H1 (cell line): ENCODE measurements at regions not wholly inside any gene's neighbourhood (a gene's known extent, or its start where the extent isn't known, plus 50 kb on each side); places are given as distances from the start of the nearest gene placed in this dataset.

Experiments
- CTCF ChIA-PET: fragments of 300-600 bp; sonication (Branson Sonifier 250); formaldehyde crosslinking; loops from one replicate; lab custom pipeline; 2021; ENCODE audit not compliant: partially characterized antibody; lab: Charles Lee
- POLR2A ChIA-PET: fragments of 300-600 bp; sonication (Branson Sonifier 250); formaldehyde crosslinking; loops from one replicate; lab custom pipeline; 2021; ENCODE audit warnings: inconsistent platforms; ENCODE audit not compliant: partially characterized antibody; lab: Charles Lee
- DNase-seq, 2 experiments: peaks; one replicate each; pipeline versions ENCODE4 v3.0.0 to v3.0.0-alpha.2; 2010 to 2022; ENCODE audit warnings: low spot score in 2 of 2, low read depth in 1 of 2, mixed read lengths in 1 of 2
- FAIRE-seq: peaks from 2 replicates; lab custom pipeline; 2011; peaks lifted over from hg19 to GRCh38; lab: Jason Lieb, UNC
- H2AFZ ChIP-seq: 2 replicates; pipeline ENCODE4 v1.8.1; 2012; ENCODE audit warnings: low read length, inconsistent platforms
- H2AK5ac ChIP-seq: 2 replicates; pipeline ENCODE4 v1.6.1; 2013; ENCODE audit warnings: low read depth, low read length
- H2BK120ac ChIP-seq: replicated peaks from 2 replicates; pipeline ENCODE3; 2013; ENCODE audit warnings: low read depth, low read length, inconsistent platforms
- H2BK12ac ChIP-seq: 2 replicates; pipeline ENCODE4 v1.6.1; 2013; ENCODE audit warnings: low read depth, low read length
- H2BK15ac ChIP-seq: 2 replicates; pipeline ENCODE4 v1.6.1; 2013; ENCODE audit warnings: low read length
- H2BK20ac ChIP-seq: 2 replicates; pipeline ENCODE4 v1.6.1; 2013; ENCODE audit warnings: low read length
- H2BK5ac ChIP-seq: 2 replicates; pipeline ENCODE4 v1.6.1; 2013; ENCODE audit warnings: low read depth, low read length
- H3K14ac ChIP-seq: 2 replicates; pipeline ENCODE4 v1.6.1; 2013; ENCODE audit warnings: inconsistent platforms; ENCODE audit not compliant: insufficient read length
- H3K18ac ChIP-seq: 2 replicates; pipeline ENCODE4 v1.6.1; 2013; ENCODE audit warnings: low read length; ENCODE audit errors: extremely low read depth
- H3K23ac ChIP-seq: 2 replicates; pipeline ENCODE4 v1.6.1; 2013; ENCODE audit warnings: inconsistent platforms; ENCODE audit not compliant: insufficient read length
- H3K23me2 ChIP-seq: 2 replicates; pipeline ENCODE4 v1.6.1; 2013; ENCODE audit warnings: low read depth, low read length
- H3K27ac ChIP-seq: 2 replicates; pipeline ENCODE4 v1.6.1; 2011; ENCODE audit warnings: low read depth, low read length, inconsistent platforms
- H3K27me3 ChIP-seq, 4 experiments: replicated peaks in 1 of 4; 1 replicate in 1 of 4; 2 replicates in 3 of 4; pipeline versions ENCODE4 v1.6.1 to v1.8.1; 2011 to 2013; ENCODE audit warnings: low read length in 3 of 4, mild to moderate bottlenecking in 3 of 4, inconsistent platforms in 2 of 4, mixed read lengths in 2 of 4, moderate library complexity in 1 of 4; ENCODE audit not compliant: control insufficient read depth in 3 of 4, insufficient read depth in 3 of 4; ENCODE audit errors: extremely low read depth in 1 of 4
- H3K36me3 ChIP-seq, 4 experiments: 2 replicates each; pipeline versions ENCODE4 v1.6.1 to v1.8.1; 2011 to 2013; ENCODE audit warnings: mild to moderate bottlenecking in 4 of 4, low read length in 3 of 4, moderate library complexity in 2 of 4, control low read depth in 1 of 4, inconsistent platforms in 1 of 4; ENCODE audit not compliant: insufficient read depth in 4 of 4, control insufficient read depth in 2 of 4
- H3K4ac ChIP-seq: replicated peaks from 2 replicates; pipeline ENCODE3; 2013; ENCODE audit warnings: low read length, low read depth, mixed read lengths, inconsistent platforms; ENCODE audit not compliant: insufficient read length
- H3K4me1 ChIP-seq, 4 experiments: replicated peaks in 1 of 4; 1 replicate in 1 of 4; 2 replicates in 3 of 4; pipeline versions ENCODE4 v1.6.1 to v1.8.1; 2011 to 2013; ENCODE audit warnings: low read length in 3 of 4, inconsistent platforms in 2 of 4, mixed read lengths in 1 of 4; ENCODE audit not compliant: insufficient read depth in 4 of 4, control insufficient read depth in 3 of 4
- H3K4me2 ChIP-seq, 2 experiments: 2 replicates each; pipeline versions ENCODE4 v1.6.1 to v1.8.1; 2011 to 2013; ENCODE audit warnings: low read depth in 2 of 2, low read length in 2 of 2, control low read depth in 1 of 2, inconsistent platforms in 1 of 2, mild to moderate bottlenecking in 1 of 2; ENCODE audit not compliant: insufficient read depth in 1 of 2
- H3K4me3 ChIP-seq, 4 experiments: fragments of 200-600, 300-600 bp in 1 of 4; sonication (generic), shearing (Covaris generic), sonication (Bioruptor Twin) in 1 of 4; 2 replicates each; pipeline versions ENCODE4 v1.5.1 to v1.8.1; 2011 to 2016; ENCODE audit warnings: low read length in 4 of 4, low read depth in 3 of 4, control low read depth in 2 of 4, inconsistent platforms in 2 of 4, mild to moderate bottlenecking in 2 of 4, mixed read lengths in 1 of 4, moderate library complexity in 1 of 4; ENCODE audit not compliant: insufficient read depth in 2 of 4; ENCODE audit errors: extremely low read depth in 1 of 4
- H3K56ac ChIP-seq: replicated peaks from 2 replicates; pipeline ENCODE3; 2013; ENCODE audit warnings: low read depth, mild to moderate bottlenecking, mixed read lengths, low read length, inconsistent platforms; ENCODE audit not compliant: insufficient read length
- H3K79me1 ChIP-seq: 2 replicates; pipeline ENCODE4 v1.6.1; 2013; ENCODE audit warnings: low read depth, low read length, control low read depth
- H3K79me2 ChIP-seq, 2 experiments: 2 replicates each; pipeline versions ENCODE4 v1.6.1 to v1.8.1; 2012 to 2013; ENCODE audit warnings: low read length in 2 of 2, mild to moderate bottlenecking in 2 of 2, inconsistent platforms in 1 of 2; ENCODE audit not compliant: insufficient read depth in 2 of 2, control insufficient read depth in 1 of 2
- H3K9ac ChIP-seq, 4 experiments: replicated peaks in 1 of 4; 1 replicate in 1 of 4; 2 replicates in 3 of 4; pipeline versions ENCODE4 v1.6.1 to v1.8.1; 2011 to 2013; ENCODE audit warnings: low read depth in 3 of 4, low read length in 3 of 4, control low read depth in 2 of 4, mild to moderate bottlenecking in 2 of 4, moderate library complexity in 2 of 4, inconsistent platforms in 1 of 4; ENCODE audit errors: extremely low read depth in 1 of 4
- H3K9me3 ChIP-seq, 2 experiments: 2 replicates each; pipeline versions ENCODE4 v1.6.1 to v1.8.1; 2012 to 2013; ENCODE audit warnings: mild to moderate bottlenecking in 2 of 2, moderate library complexity in 2 of 2, control low read depth in 1 of 2, inconsistent platforms in 1 of 2, low read depth in 1 of 2, low read length in 1 of 2, mixed read lengths in 1 of 2; ENCODE audit not compliant: insufficient read depth in 2 of 2
- H4K20me1 ChIP-seq, 2 experiments: replicated peaks in 1 of 2; 2 replicates each; pipeline versions ENCODE3 to v1.8.1; 2011 to 2013; ENCODE audit warnings: inconsistent platforms in 2 of 2, low read length in 2 of 2, mild to moderate bottlenecking in 1 of 2; ENCODE audit not compliant: insufficient read depth in 2 of 2, control insufficient read depth in 1 of 2
- H4K5ac ChIP-seq: 2 replicates; pipeline ENCODE4 v1.6.1; 2013; ENCODE audit warnings: low read length, low read depth, mixed read lengths, inconsistent platforms; ENCODE audit not compliant: insufficient read length
- H4K8ac ChIP-seq: 2 replicates; pipeline ENCODE4 v1.8.0; 2013; ENCODE audit warnings: mild to moderate bottlenecking, moderate library complexity, low read length, inconsistent platforms; ENCODE audit not compliant: insufficient read depth; ENCODE audit errors: extremely low read depth
- H4K91ac ChIP-seq: replicated peaks from 2 replicates; pipeline ENCODE3; 2013; ENCODE audit warnings: low read length, mixed read lengths, inconsistent platforms; ENCODE audit not compliant: insufficient read length
- CHD1 ChIP-seq: IDR thresholded peaks from 2 replicates; pipeline ENCODE4 v1.6.1; 2012; ENCODE audit warnings: low read depth, low read length, improper control_type of control experiment
- CTBP2 ChIP-seq: IDR thresholded peaks from 2 replicates; pipeline ENCODE4 v1.7.0; 2011; ENCODE audit warnings: borderline replicate concordance, mild to moderate bottlenecking, moderate library complexity, mixed read lengths, low read length; ENCODE audit not compliant: insufficient read depth, insufficient read length
- EP300 ChIP-seq, 2 experiments: IDR thresholded peaks; 1 replicate in 1 of 2; 2 replicates in 1 of 2; pipeline ENCODE4 v1.6.1; 2011 to 2012; ENCODE audit warnings: low read depth in 2 of 2, low read length in 2 of 2, mild to moderate bottlenecking in 2 of 2, borderline replicate concordance in 1 of 2, inconsistent platforms in 1 of 2, moderate library complexity in 1 of 2
- KDM4A ChIP-seq: IDR thresholded peaks from one replicate; pipeline ENCODE4 v1.7.1; 2012; ENCODE audit warnings: low read depth, mild to moderate bottlenecking, moderate library complexity, low read length, inconsistent platforms; ENCODE audit not compliant: severe bottlenecking
- MAFK ChIP-seq: IDR thresholded peaks from 2 replicates; pipeline ENCODE4 v1.6.1; 2012; ENCODE audit warnings: low read depth, mild to moderate bottlenecking, improper control_type of control experiment, low read length
- POLR2AphosphoS5 ChIP-seq: IDR thresholded peaks from 2 replicates; pipeline ENCODE4 v1.6.1; 2011; ENCODE audit warnings: low read depth, low read length
- RBBP5 ChIP-seq: IDR thresholded peaks from 2 replicates; pipeline ENCODE4 v1.7.1; 2012; ENCODE audit warnings: low read depth, mild to moderate bottlenecking, inconsistent platforms, low read length, moderate library complexity, borderline replicate concordance
- SIX5 ChIP-seq: IDR thresholded peaks from 2 replicates; pipeline ENCODE4 v1.6.1; 2011; ENCODE audit warnings: mild to moderate bottlenecking, low read depth, low read length
- SP2 ChIP-seq: IDR thresholded peaks from 2 replicates; pipeline ENCODE4 v1.6.1; 2012; ENCODE audit warnings: mild to moderate bottlenecking, low read length, inconsistent platforms
- SP4 ChIP-seq: IDR thresholded peaks from 2 replicates; pipeline ENCODE4 v1.6.1; 2012; ENCODE audit warnings: low read length, inconsistent platforms
- SRF ChIP-seq: IDR thresholded peaks from 2 replicates; pipeline ENCODE4 v1.6.1; 2011; ENCODE audit warnings: mild to moderate bottlenecking, low read depth, low read length, moderate library complexity
- ZNF274 ChIP-seq: IDR thresholded peaks from 2 replicates; pipeline ENCODE4 v1.7.0; 2012; ENCODE audit warnings: low read length, borderline replicate concordance; ENCODE audit errors: extremely low read depth
- WGBS, 2 experiments: shearing (Covaris generic) in 1 of 2; methylation state at CpG; one replicate each; pipeline versions ENCODE4 v1.1.6 to v1.1.7; 2013 to 2015; ENCODE audit warnings: low lambda C conversion rate in 2 of 2, mixed read lengths in 2 of 2, inconsistent platforms in 1 of 2, low coverage in 1 of 2, missing lambda C conversion rate in 1 of 2; ENCODE audit not compliant: insufficient replicate concordance in 2 of 2, insufficient coverage in 1 of 2, insufficient read length in 1 of 2; ENCODE audit errors: extremely low coverage in 1 of 2, missing lambda C conversion rate in 1 of 2; 5-methylcytosine and 5-hydroxymethylcytosine counted together
- TF ChIP-seq, protein P1 (sequence below): IDR thresholded peaks from 2 replicates; pipeline ENCODE4 v1.6.1; 2012; ENCODE audit warnings: inconsistent platforms

DNA sequence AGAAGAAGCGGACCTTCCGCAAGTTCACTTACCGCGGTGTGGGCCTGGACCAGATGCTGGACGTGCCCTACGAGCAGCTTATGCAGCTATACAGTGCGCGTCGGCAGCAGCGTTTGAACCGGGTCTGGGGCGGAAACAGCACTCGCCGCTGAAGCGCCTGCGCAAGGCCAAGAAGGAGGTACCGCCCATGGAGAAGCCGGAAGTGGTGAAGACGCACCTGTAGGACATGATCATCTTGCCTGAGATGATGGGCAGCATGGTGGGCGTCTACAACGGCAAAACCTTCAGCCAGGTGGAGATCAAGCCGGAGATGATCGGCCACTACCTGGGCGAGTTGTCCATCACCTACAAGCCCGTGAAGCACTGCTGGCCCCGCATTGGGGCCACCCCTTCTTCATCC is 390.4 kb upstream of the MEIS2 start:
- no peak for FAIRE-seq
- Histone ChIP-seq H3K4ac (no peak overlapping the region), H4K5ac (no peak overlapping the region)

More for the DNA sequence above, 390.4 kb upstream of the MEIS2 start:
- H3K23ac ChIP-seq, result no peak overlapping the region
- H3K56ac ChIP-seq, result no peak overlapping the region
- 95% methylated on average over 24 of the region's 26 CpGs; no CpG with 5 or more reads in 1 of the 2 experiments for WGBS, 2 experiments
- no peak overlapping the region for H2AFZ ChIP-seq
- CTCF ChIA-PET, result interaction anchor here (0.6 kb wide), 1 partner anchor 1165 kb away, joined by 3 read pairs; no protein-coding TSS in a partner anchor
- H2BK20ac ChIP-seq, result no peak overlapping the region
- no peak overlapping the region for H2BK12ac ChIP-seq
- no peak for DNase-seq
- H2BK5ac ChIP-seq, result no peak overlapping the region
- no peak overlapping the region for H3K14ac ChIP-seq
- H3K23me2 ChIP-seq, result no peaks in the 10 kb centered on the region
- no peak overlapping the region for H3K18ac ChIP-seq
- no peaks in the 10 kb centered on the region for H3K4me1 ChIP-seq
- H4K20me1 ChIP-seq, result no peaks in the 10 kb centered on the region
- no peak overlapping the region for H2AK5ac ChIP-seq
- H3K9me3 ChIP-seq, result no peaks in the 10 kb centered on the region
- H3K27ac ChIP-seq, result no peak overlapping the region
- TF ChIP-seq SP4 (no peak), POLR2AphosphoS5 (no peak), SP2 (no peak), CHD1 (no peak), RBBP5 (no peak), ZNF274 (no peak), MAFK (no peak), EP300 (IDR thresholded peaks at IDR 0.05; ENCODE audit: borderline replicate concordance in 1 of 2, low read depth in 2 of 2, low read length in 2 of 2) (no peak), SRF (no peak), SIX5 (no peak), KDM4A (no peak), CTBP2 (no peak)
- TF ChIP-seq, protein P1, sequence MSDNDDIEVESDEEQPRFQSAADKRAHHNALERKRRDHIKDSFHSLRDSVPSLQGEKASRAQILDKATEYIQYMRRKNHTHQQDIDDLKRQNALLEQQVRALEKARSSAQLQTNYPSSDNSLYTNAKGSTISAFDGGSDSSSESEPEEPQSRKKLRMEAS, result no peak
- no peak overlapping the region for H2BK15ac ChIP-seq
- no peak overlapping the region for H3K4me2 ChIP-seq
- no peak overlapping the region for H4K91ac ChIP-seq
- H3K4me3 ChIP-seq, result no peak overlapping the region
- POLR2A ChIA-PET, result no interaction called here
- no peaks in the 10 kb centered on the region for H3K79me1 ChIP-seq
- H3K27me3 ChIP-seq, result peaks cover 0 to 1% (median 0%) of the 10 kb centered on the region in 4 experiments; a peak in 1 of 7 replicates
- no peaks in the 10 kb centered on the region for H3K36me3 ChIP-seq
- H3K79me2 ChIP-seq, result no peaks in the 10 kb centered on the region
- H2BK120ac ChIP-seq, result no peak overlapping the region
- H3K9ac ChIP-seq, result no peak overlapping the region
- no peak overlapping the region for H4K8ac ChIP-seq
